GM23338 (cell line): ENCODE measurements at regions not wholly inside any gene's neighbourhood (a gene's known extent, or its start where the extent isn't known, plus 50 kb on each side); places are given as distances from the start of the nearest gene placed in this dataset.

ENCODE experiments used
- CTCF ChIP-seq, 2 experiments: fragments of 200-600 bp in 1 of 2; sonication (generic) in 1 of 2; conservative IDR thresholded peaks; 2 replicates each; pipeline versions ENCODE4 v1.5.1 to v1.6.1; 2016 to 2017; ENCODE audit warnings: antibody characterized with exemption in 2 of 2, low read depth in 2 of 2, mild to moderate bottlenecking in 2 of 2, moderate library complexity in 1 of 2
- EZH2 ChIP-seq: fragments of 200-600 bp; sonication (generic); IDR thresholded peaks from one replicate; pipeline ENCODE4 v1.8.0; 2017; ENCODE audit warnings: antibody characterized with exemption, mild to moderate bottlenecking, low read depth; ENCODE audit not compliant: unreplicated experiment
- EZH2phosphoT487 ChIP-seq: fragments of 200-600 bp; sonication (generic); IDR thresholded peaks from one replicate; pipeline ENCODE4 v1.8.1; 2018; ENCODE audit warnings: antibody characterized with exemption; ENCODE audit not compliant: unreplicated experiment
- POLR2AphosphoS5 ChIP-seq: IDR thresholded peaks from 2 replicates; pipeline ENCODE4 v1.6.1; 2016; ENCODE audit warnings: antibody characterized with exemption, low read depth

DNA sequence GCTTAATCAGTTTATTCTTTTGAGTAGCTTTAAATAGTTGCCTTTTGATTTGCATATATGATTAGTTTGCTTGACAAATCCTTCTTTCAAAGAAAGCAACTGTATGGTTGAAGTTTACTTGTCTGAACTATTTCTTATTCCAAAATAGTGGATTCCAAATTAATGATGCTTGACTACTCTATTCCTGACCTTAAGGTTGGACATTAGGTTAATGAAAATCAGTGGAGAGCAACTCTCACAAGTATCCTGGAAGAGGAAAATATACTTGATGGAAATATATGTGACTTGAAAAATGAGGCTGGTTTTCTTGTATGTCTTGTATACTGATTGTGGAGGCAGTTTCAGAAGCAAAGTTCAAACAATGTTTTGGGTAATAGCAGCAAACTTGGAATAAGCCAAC, 369.2 kb upstream of the PODXL start:
- TF ChIP-seq CTCF (conservative IDR thresholded peaks at IDR 0.05; ENCODE audit: low read depth in 2 of 2) (no peak), POLR2AphosphoS5 (no peak), EZH2 (no peak), EZH2phosphoT487 (no peak)
